HG03520 (cell line): ENCODE measurements at regions not wholly inside any gene's neighbourhood (a gene's known extent, or its start where the extent isn't known, plus 50 kb on each side); places are given as distances from the start of the nearest gene placed in this dataset.
"Not testable (repeated sequence)": the region's sequence is repeated elsewhere in the genome, so short reads cannot be mapped to it uniquely, and the experiment has no call there.

Experiments used
- ATAC-seq: cut with Tn5 transposase; IDR thresholded peaks from one replicate; pipeline ENCODE4 v1.9.1; 2021; ENCODE audit warnings: mild to moderate bottlenecking, moderate library complexity; ENCODE audit not compliant: unreplicated experiment

- ATAC-seq: not testable (repeated sequence)
Observed at GRCh38 chrX:65888150-65888549, 151.7 kb downstream of the VSIG4 start.

- ATAC-seq: no peak
Observed at GRCh38 chrX:65883556-65883955, 156.3 kb downstream of the VSIG4 start.

- ATAC-seq: no peak
Observed at GRCh38 chrX:65879977-65880799, 159.7 kb downstream of the VSIG4 start.

- no peak for ATAC-seq
Observed at GRCh38 chrX:65878456-65878855, 161.4 kb downstream of the VSIG4 start.

- ATAC-seq: no peak
Observed at GRCh38 chrX:65877953-65878352, 161.9 kb downstream of the VSIG4 start.

GRCh38 chrX:65875614-65876013 is 164.3 kb downstream of the VSIG4 start:
- not testable (repeated sequence) for ATAC-seq

GRCh38 chrX:65874765-65875164 is 165.1 kb downstream of the VSIG4 start:
- ATAC-seq: no peak

GRCh38 chrX:65874110-65874509 is 165.8 kb downstream of the VSIG4 start:
- ATAC-seq: no peak

GRCh38 chrX:65873385-65873784 is 166.5 kb downstream of the VSIG4 start:
- no peak for ATAC-seq

GRCh38 chrX:65871671-65872311 is 168.1 kb downstream of the VSIG4 start:
- ATAC-seq: no peak

GRCh38 chrX:65870544-65870943 is 169.3 kb downstream of the VSIG4 start:
- ATAC-seq: not testable (repeated sequence)

GRCh38 chrX:65866773-65867172 is 173.1 kb downstream of the VSIG4 start:
- ATAC-seq: no peak

GRCh38 chrX:65866146-65866545 is 173.7 kb downstream of the VSIG4 start:
- peak; percentile 83 for ATAC-seq

- ATAC-seq: no peak
Observed at GRCh38 chrX:65862638-65863037, 177.2 kb downstream of the VSIG4 start.

GRCh38 chrX:65859299-65859698 is 180.6 kb downstream of the VSIG4 start:
- ATAC-seq: no peak

- not testable (repeated sequence) for ATAC-seq
Observed at GRCh38 chrX:65854437-65854836, 185.4 kb downstream of the VSIG4 start.

GRCh38 chrX:65851306-65851705 is 183.9 kb downstream of the MSN start:
- not testable (repeated sequence) for ATAC-seq

- ATAC-seq: not testable (repeated sequence)
Observed at GRCh38 chrX:65850821-65851220, 183.4 kb downstream of the MSN start.

- no peak for ATAC-seq
Observed at GRCh38 chrX:65846974-65847373, 179.5 kb downstream of the MSN start.

GRCh38 chrX:65841263-65841662 is 173.8 kb downstream of the MSN start:
- ATAC-seq: no peak

GRCh38 chrX:65838674-65839073 is 171.2 kb downstream of the MSN start:
- no peak for ATAC-seq

- no peak for ATAC-seq
Observed at GRCh38 chrX:65837875-65838549, 170.6 kb downstream of the MSN start.
